CD14-positive monocyte (primary cell): ENCODE measurements at regions not wholly inside any gene's neighbourhood (a gene's known extent, or its start where the extent isn't known, plus 50 kb on each side); places are given as distances from the start of the nearest gene placed in this dataset.

Experiments
- DNase-seq, 3 donors: peaks; one replicate each; pipeline ENCODE4 v3.0.0-alpha.2; 2011 to 2022
- H2AFZ ChIP-seq: 2 replicates; pipeline ENCODE4 v1.6.0; 2012; ENCODE audit warnings: mild to moderate bottlenecking, low read depth, low read length, inconsistent platforms; ENCODE audit not compliant: insufficient read depth, poor library complexity, severe bottlenecking
- H3K27ac ChIP-seq, 2 donors: 1 replicate in 1 of 2; 2 replicates in 1 of 2; pipeline ENCODE4 v1.5.1; 2012 to 2013; ENCODE audit warnings: low read length in 2 of 2, control low read depth in 1 of 2, inconsistent platforms in 1 of 2, low read depth in 1 of 2, mild to moderate bottlenecking in 1 of 2
- H3K27me3 ChIP-seq, 2 donors: one replicate each; pipeline versions ENCODE4 v1.6.0 to v1.6.1; 2011 to 2013; ENCODE audit warnings: low read length in 2 of 2; ENCODE audit not compliant: control insufficient read depth in 2 of 2, insufficient read depth in 2 of 2
- H3K36me3 ChIP-seq, 2 donors: replicated peaks in 1 of 2; 1 replicate in 1 of 2; 2 replicates in 1 of 2; pipeline versions ENCODE4 v1.5.1 to v1.6.1; 2012 to 2013; ENCODE audit warnings: low read length in 2 of 2, control low read depth in 1 of 2, inconsistent platforms in 1 of 2, mild to moderate bottlenecking in 1 of 2; ENCODE audit not compliant: insufficient read depth in 2 of 2, control insufficient read depth in 1 of 2
- H3K4me1 ChIP-seq, 2 donors: 1 replicate in 1 of 2; 2 replicates in 1 of 2; pipeline versions ENCODE4 v1.5.1 to v1.6.1; 2012 to 2013; ENCODE audit warnings: low read length in 2 of 2, control low read depth in 1 of 2, inconsistent platforms in 1 of 2, mild to moderate bottlenecking in 1 of 2, moderate library complexity in 1 of 2; ENCODE audit not compliant: insufficient read depth in 2 of 2, control insufficient read depth in 1 of 2
- H3K4me2 ChIP-seq: replicated peaks from 2 replicates; pipeline ENCODE3; 2012; ENCODE audit warnings: low read length, moderate library complexity, mild to moderate bottlenecking; ENCODE audit not compliant: poor library complexity, severe bottlenecking; ENCODE audit errors: extremely low read depth
- H3K4me3 ChIP-seq, 3 experiments: fragments of 200-600 bp in 1 of 3; sonication (generic) in 1 of 3; replicated peaks in 1 of 3; 1 replicate in 2 of 3; 2 replicates in 1 of 3; pipeline ENCODE4 v1.5.1; 2011 to 2013; ENCODE audit warnings: low read length in 3 of 3, mild to moderate bottlenecking in 3 of 3, control low read depth in 2 of 3, low read depth in 2 of 3, inconsistent platforms in 1 of 3, moderate library complexity in 1 of 3
- H3K79me2 ChIP-seq: 2 replicates; pipeline ENCODE4 v1.6.0; 2012; ENCODE audit warnings: mild to moderate bottlenecking, control low read depth, inconsistent platforms, low read length, moderate library complexity; ENCODE audit not compliant: insufficient read depth
- H3K9ac ChIP-seq: 2 replicates; pipeline ENCODE4 v1.6.0; 2017; ENCODE audit warnings: low read length, mild to moderate bottlenecking; ENCODE audit not compliant: insufficient read depth, poor library complexity, severe bottlenecking
- H3K9me3 ChIP-seq, 2 donors: replicated peaks in 1 of 2; 1 replicate in 1 of 2; 2 replicates in 1 of 2; pipeline versions ENCODE4 v1.5.1 to v1.6.1; 2012 to 2013; ENCODE audit warnings: low read length in 2 of 2, control low read depth in 1 of 2; ENCODE audit not compliant: control insufficient read depth in 1 of 2, insufficient read depth in 1 of 2
- H4K20me1 ChIP-seq: 2 replicates; pipeline ENCODE4 v1.6.0; 2012; ENCODE audit warnings: mild to moderate bottlenecking, low read length, control low read depth, moderate library complexity; ENCODE audit not compliant: insufficient read depth
- H3K27ac Mint-ChIP-seq, 7 donors: one replicate each; pipeline ENCODE4 v1.8.0; 2020; ENCODE audit warnings: mild to moderate bottlenecking in 7 of 7, mixed read lengths in 7 of 7, moderate library complexity in 6 of 7, inconsistent platforms in 2 of 7
- H3K27me3 Mint-ChIP-seq, 3 donors: one replicate each; pipeline ENCODE4 v1.8.0; 2021 to 2022; ENCODE audit warnings: low read depth in 3 of 3, mild to moderate bottlenecking in 3 of 3, mixed read lengths in 3 of 3, moderate library complexity in 3 of 3, inconsistent platforms in 1 of 3
- H3K36me3 Mint-ChIP-seq, 2 donors: one replicate each; pipeline ENCODE4 v1.8.0; 2020; ENCODE audit warnings: mixed read lengths in 2 of 2, inconsistent platforms in 1 of 2, mild to moderate bottlenecking in 1 of 2
- H3K4me1 Mint-ChIP-seq: one replicate; pipeline ENCODE4 v1.8.0; 2020; ENCODE audit warnings: mild to moderate bottlenecking, mixed read lengths
- H3K4me3 Mint-ChIP-seq, 2 donors: one replicate each; pipeline ENCODE4 v1.8.0; 2020; ENCODE audit warnings: mild to moderate bottlenecking in 2 of 2, mixed read lengths in 2 of 2, moderate library complexity in 1 of 2
- H3K9me3 Mint-ChIP-seq, 7 donors: one replicate each; pipeline ENCODE4 v1.8.0; 2020 to 2022; ENCODE audit warnings: mixed read lengths in 7 of 7, mild to moderate bottlenecking in 6 of 7, moderate library complexity in 6 of 7, inconsistent platforms in 2 of 7
- CTCF ChIP-seq: fragments of 200-600 bp; IDR thresholded peaks from one replicate; pipeline ENCODE4 v1.8.0; 2022; ENCODE audit warnings: antibody characterized with exemption, mild to moderate bottlenecking
- WGBS: methylation state at CpG from one replicate; pipeline ENCODE4 v1.1.5; 2013; ENCODE audit warnings: missing lambda C conversion rate; ENCODE audit not compliant: insufficient coverage; 5-methylcytosine and 5-hydroxymethylcytosine counted together
- intact Hi-C, 2 donors: fragments of 100-400 bp; cut with micrococcal nuclease; formaldehyde crosslinking; loops; one replicate each; pipeline versions ENCODE4 v1.15.0 to v1.15.1; 2023

GRCh38 chr10:129030996-129031843 is 435.8 kb upstream of the MGMT start:
- peak overlapping the region in 1 of 2 donors; percentile 7 for H3K4me3 Mint-ChIP-seq
- H3K27ac Mint-ChIP-seq: no peak overlapping the region
- H3K4me1 Mint-ChIP-seq: peaks cover 4% of the 10 kb centered on the region
- no peak overlapping the region for H3K27ac ChIP-seq
- H3K36me3 Mint-ChIP-seq: no peaks in the 10 kb centered on the region
- H3K4me1 ChIP-seq: no peaks in the 10 kb centered on the region
- TF ChIP-seq CTCF: peak; percentile 41
- no peaks in the 10 kb centered on the region for H3K9me3 ChIP-seq
- intact Hi-C loops: loop anchor here in 1 of 2 donors (5.0 kb wide), 1 partner anchor 1096 kb away; no protein-coding TSS in a partner anchor
- peaks cover 37 to 55% (median 40%) of the 10 kb centered on the region in 3 donors for H3K27me3 Mint-ChIP-seq
- H2AFZ ChIP-seq: no peak overlapping the region
- no peaks in the 10 kb centered on the region for H3K36me3 ChIP-seq
- peaks cover 0 to 3% (median 0%) of the 10 kb centered on the region in 7 donors for H3K9me3 Mint-ChIP-seq
- H3K9ac ChIP-seq: no peak overlapping the region
- H3K27me3 ChIP-seq: peaks cover 29 to 48% of the 10 kb centered on the region in 2 donors
- no peak overlapping the region for H3K4me2 ChIP-seq
- no peak overlapping the region for H3K4me3 ChIP-seq
- 2% methylated on average over 9 of the region's 21 CpGs for WGBS
- H3K79me2 ChIP-seq: no peaks in the 10 kb centered on the region
- no peaks in the 10 kb centered on the region for H4K20me1 ChIP-seq
- DNase-seq: peak in 1 of 3 donors; percentile 12

- H3K27me3 Mint-ChIP-seq: peaks cover 39 to 59% (median 44%) of the 10 kb centered on the region in 3 donors
- Histone ChIP-seq H3K9me3 (no peaks in the 10 kb centered on the region), H3K27ac (no peak overlapping the region), H3K4me3 (no peak overlapping the region), H3K9ac (no peak overlapping the region), H2AFZ (no peak overlapping the region), H3K27me3 (peaks cover 32 to 53% of the 10 kb centered on the region in 2 donors), H4K20me1 (no peaks in the 10 kb centered on the region), H3K4me2 (no peak overlapping the region), H3K4me1 (no peaks in the 10 kb centered on the region), H3K79me2 (no peaks in the 10 kb centered on the region), H3K36me3 (no peaks in the 10 kb centered on the region)
- no peak overlapping the region for H3K27ac Mint-ChIP-seq
- WGBS: no CpG with 5 or more reads among the region's 2 CpGs
- H3K4me1 Mint-ChIP-seq: peaks cover 7% of the 10 kb centered on the region
- peak overlapping the region in 1 of 2 donors; percentile 12 for H3K4me3 Mint-ChIP-seq
- DNase-seq: no peak
- TF ChIP-seq CTCF: peak; percentile 7
- intact Hi-C loops: loop anchor here in 1 of 2 donors (5.0 kb wide), 1 partner anchor 1096 kb away; no protein-coding TSS in a partner anchor
- H3K9me3 Mint-ChIP-seq: peaks cover 0 to 3% (median 0%) of the 10 kb centered on the region in 7 donors
- H3K36me3 Mint-ChIP-seq: no peaks in the 10 kb centered on the region
These were observed 435.2 kb upstream of the MGMT start for GRCh38 chr10:129031844-129032150.
